Smooth muscle cell (in vitro differentiated cells): ENCODE measurements at regions not wholly inside any gene's neighbourhood (a gene's known extent, or its start where the extent isn't known, plus 50 kb on each side); places are given as distances from the start of the nearest gene placed in this dataset.

Source experiments
- DNase-seq: peaks from one replicate; lab custom pipeline; 2025; ENCODE audit not compliant: unreplicated experiment; lab: John Stamatoyannopoulos, UW
- H2AFZ ChIP-seq: fragments of 200-600 bp; sonication (generic); 2 replicates; pipeline ENCODE4 v1.6.0; 2016; ENCODE audit warnings: antibody characterized with exemption, low read depth, mild to moderate bottlenecking
- H3F3A ChIP-seq: fragments of 200-600 bp; sonication (generic); 2 replicates; pipeline ENCODE4 v1.6.0; 2017; ENCODE audit warnings: antibody characterized with exemption, low read depth
- H3K27ac ChIP-seq: fragments of 200-600 bp; sonication (generic); 2 replicates; pipeline ENCODE4 v1.5.1; 2016; ENCODE audit warnings: low read depth, mild to moderate bottlenecking
- H3K27me3 ChIP-seq: fragments of 200-600 bp; sonication (generic); 2 replicates; pipeline ENCODE4 v1.6.1; 2016; ENCODE audit warnings: low read depth, mild to moderate bottlenecking
- H3K36me3 ChIP-seq: fragments of 200-600 bp; sonication (generic); 2 replicates; pipeline ENCODE4 v1.5.1; 2016; ENCODE audit warnings: low read depth
- H3K4me1 ChIP-seq: fragments of 200-600 bp; sonication (generic); 2 replicates; pipeline ENCODE4 v1.5.1; 2016; ENCODE audit warnings: low read depth
- H3K4me2 ChIP-seq: fragments of 200-600 bp; sonication (generic); 2 replicates; pipeline ENCODE4 v1.6.0; 2016; ENCODE audit warnings: mild to moderate bottlenecking
- H3K4me3 ChIP-seq: fragments of 200-600 bp; sonication (generic); 2 replicates; pipeline ENCODE4 v1.5.1; 2016; ENCODE audit warnings: mild to moderate bottlenecking
- H3K79me2 ChIP-seq: fragments of 200-600 bp; sonication (generic); 2 replicates; pipeline ENCODE4 v1.6.0; 2016; ENCODE audit warnings: low read depth, mild to moderate bottlenecking
- H3K9ac ChIP-seq: fragments of 200-600 bp; sonication (generic); 2 replicates; pipeline ENCODE4 v1.6.0; 2016; ENCODE audit warnings: low read depth
- H3K9me3 ChIP-seq: fragments of 200-600 bp; sonication (generic); replicated peaks from 2 replicates; pipeline ENCODE4 v1.5.1; 2016; ENCODE audit warnings: low read depth
- H4K20me1 ChIP-seq: fragments of 200-600 bp; sonication (generic); 2 replicates; pipeline ENCODE4 v1.6.0; 2016; ENCODE audit warnings: low read depth
- WGBS: methylation state at CpG from one replicate; pipeline ENCODE4 v1.1.7; 2016; ENCODE audit warnings: low lambda C conversion rate; 5-methylcytosine and 5-hydroxymethylcytosine counted together
- TF ChIP-seq, protein P1 (sequence below): fragments of 200-600 bp; sonication (generic); IDR thresholded peaks from 2 replicates; pipeline ENCODE4 v1.5.1; 2017; ENCODE audit warnings: borderline replicate concordance, mild to moderate bottlenecking, antibody characterized with exemption; ENCODE audit not compliant: insufficient read depth, poor library complexity, severe bottlenecking

DNA sequence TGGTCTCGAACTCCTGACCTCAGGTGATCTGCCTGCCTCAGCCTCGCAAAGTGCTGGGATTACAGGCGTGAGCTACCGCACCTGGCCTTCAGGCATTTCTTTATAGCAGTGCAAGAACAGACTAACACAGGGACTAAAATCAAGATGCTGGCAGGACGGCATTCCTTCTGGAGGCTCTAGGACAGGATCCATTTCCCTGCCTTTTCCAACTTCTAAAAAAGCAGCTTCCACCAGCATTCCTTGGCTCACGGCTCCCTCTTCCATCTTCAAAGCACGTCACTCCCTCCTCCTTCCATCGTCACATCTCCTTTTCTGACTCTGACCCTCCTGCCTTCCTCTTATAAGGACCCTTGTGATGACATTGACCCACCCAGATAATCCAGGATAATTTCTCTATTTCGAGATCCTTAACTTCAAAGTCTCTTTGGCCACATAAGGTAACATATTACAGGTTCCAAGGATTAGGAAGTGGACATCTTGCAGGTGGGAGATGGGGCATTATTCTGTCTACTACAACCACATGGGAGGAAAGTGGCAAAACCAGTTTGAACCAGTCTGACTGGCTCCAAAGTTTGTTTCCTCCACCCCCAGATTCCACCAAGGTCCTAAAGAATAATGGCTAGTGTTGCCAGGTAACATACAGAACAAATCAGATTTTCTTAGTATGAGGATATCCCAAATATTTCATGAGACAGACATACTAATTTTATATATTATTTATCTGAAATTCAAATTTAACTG is 172.5 kb downstream of the MN1 start:
- peaks cover 8% of the 10 kb centered on the region for H3K4me1 ChIP-seq
- H3K9me3 ChIP-seq: no peaks in the 10 kb centered on the region
- H3K27ac ChIP-seq: no peak overlapping the region
- WGBS: 73% methylated on average over 9 of the region's 9 CpGs
- no peak for DNase-seq
- no peaks in the 10 kb centered on the region for H4K20me1 ChIP-seq
- no peaks in the 10 kb centered on the region for H3F3A ChIP-seq
- H3K79me2 ChIP-seq: no peaks in the 10 kb centered on the region
- H2AFZ ChIP-seq: no peak overlapping the region
- TF ChIP-seq, protein P1, sequence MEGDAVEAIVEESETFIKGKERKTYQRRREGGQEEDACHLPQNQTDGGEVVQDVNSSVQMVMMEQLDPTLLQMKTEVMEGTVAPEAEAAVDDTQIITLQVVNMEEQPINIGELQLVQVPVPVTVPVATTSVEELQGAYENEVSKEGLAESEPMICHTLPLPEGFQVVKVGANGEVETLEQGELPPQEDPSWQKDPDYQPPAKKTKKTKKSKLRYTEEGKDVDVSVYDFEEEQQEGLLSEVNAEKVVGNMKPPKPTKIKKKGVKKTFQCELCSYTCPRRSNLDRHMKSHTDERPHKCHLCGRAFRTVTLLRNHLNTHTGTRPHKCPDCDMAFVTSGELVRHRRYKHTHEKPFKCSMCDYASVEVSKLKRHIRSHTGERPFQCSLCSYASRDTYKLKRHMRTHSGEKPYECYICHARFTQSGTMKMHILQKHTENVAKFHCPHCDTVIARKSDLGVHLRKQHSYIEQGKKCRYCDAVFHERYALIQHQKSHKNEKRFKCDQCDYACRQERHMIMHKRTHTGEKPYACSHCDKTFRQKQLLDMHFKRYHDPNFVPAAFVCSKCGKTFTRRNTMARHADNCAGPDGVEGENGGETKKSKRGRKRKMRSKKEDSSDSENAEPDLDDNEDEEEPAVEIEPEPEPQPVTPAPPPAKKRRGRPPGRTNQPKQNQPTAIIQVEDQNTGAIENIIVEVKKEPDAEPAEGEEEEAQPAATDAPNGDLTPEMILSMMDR: no peak
- no peak overlapping the region for H3K9ac ChIP-seq
- H3K4me3 ChIP-seq: no peak overlapping the region
- no peaks in the 10 kb centered on the region for H3K36me3 ChIP-seq
- H3K4me2 ChIP-seq: no peak overlapping the region
- no peaks in the 10 kb centered on the region for H3K27me3 ChIP-seq

DNA sequence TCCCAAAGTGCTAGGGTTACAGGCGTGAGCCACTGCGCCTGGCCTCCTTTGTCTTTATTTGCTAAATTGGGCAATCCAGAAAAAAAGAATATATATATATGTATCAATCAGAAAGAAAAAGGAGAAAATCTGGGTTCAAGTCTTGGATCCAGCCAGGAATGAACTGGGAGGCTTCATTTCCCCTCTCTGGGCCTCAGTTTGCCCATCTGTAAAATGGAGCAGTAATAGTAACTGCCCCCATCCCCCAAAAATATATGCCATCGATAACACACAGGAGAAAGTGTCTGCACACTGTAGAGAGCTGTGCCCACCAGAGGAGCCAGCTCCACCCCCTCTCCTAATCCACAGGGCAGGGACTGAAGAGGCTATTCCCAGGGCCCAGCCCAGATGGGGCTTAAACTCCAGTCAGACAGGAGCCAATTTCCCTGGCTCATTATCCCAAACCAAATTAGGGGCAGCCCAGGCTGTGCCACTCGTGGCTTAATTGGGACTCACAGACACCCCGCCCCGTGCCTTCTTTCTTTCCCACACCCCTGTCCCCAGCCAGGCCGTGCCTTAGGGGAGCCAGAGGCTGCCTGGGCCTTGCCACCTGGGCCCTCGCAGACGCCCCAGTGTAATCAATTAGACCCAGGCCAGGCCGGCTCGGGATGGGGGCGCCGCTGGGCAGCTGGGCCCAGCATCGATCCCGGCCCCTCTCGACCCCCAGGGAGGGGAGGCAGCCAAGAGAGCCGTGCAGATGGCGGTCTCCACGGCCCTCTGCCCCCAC is 171.5 kb downstream of the MN1 start:
- H3K36me3 ChIP-seq: no peaks in the 10 kb centered on the region
- no peak for DNase-seq
- 74% methylated on average over 19 of the region's 19 CpGs for WGBS

DNA sequence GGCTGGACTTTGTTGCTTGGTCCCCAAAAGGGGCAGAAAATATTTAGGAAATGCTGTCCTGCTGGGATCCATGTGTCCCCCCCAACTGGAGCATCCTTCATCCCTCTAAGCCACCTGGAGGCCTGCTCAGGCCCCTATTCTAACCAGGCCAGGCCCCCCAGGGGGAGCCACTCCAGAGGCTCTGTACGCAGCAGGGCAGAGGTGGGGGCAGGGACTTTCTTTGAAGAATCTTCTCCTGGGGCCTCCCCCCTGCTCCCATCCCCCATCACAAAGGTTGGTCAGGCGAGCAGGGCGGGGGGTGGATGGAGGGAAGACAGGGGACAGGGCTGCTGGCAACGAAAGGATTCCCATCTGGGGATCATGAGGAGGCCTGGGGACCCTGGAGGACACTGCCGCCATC is 170.8 kb downstream of the MN1 start:
- no peaks in the 10 kb centered on the region for H4K20me1 ChIP-seq
- H2AFZ ChIP-seq: no peak overlapping the region
- peaks cover 4% of the 10 kb centered on the region for H3K27me3 ChIP-seq
- no peak overlapping the region for H3K27ac ChIP-seq
- H3K79me2 ChIP-seq: no peaks in the 10 kb centered on the region
- no peaks in the 10 kb centered on the region for H3K36me3 ChIP-seq
- DNase-seq: no peak
- no peaks in the 10 kb centered on the region for H3F3A ChIP-seq
- H3K9me3 ChIP-seq: no peaks in the 10 kb centered on the region
- 56% methylated on average over 5 of the region's 5 CpGs for WGBS
- TF ChIP-seq, protein P1: no peak
- H3K4me2 ChIP-seq: no peak overlapping the region
- no peak overlapping the region for H3K9ac ChIP-seq
- no peak overlapping the region for H3K4me3 ChIP-seq
- peaks cover 8% of the 10 kb centered on the region for H3K4me1 ChIP-seq

More for the DNA sequence above, 171.5 kb downstream of the MN1 start:
- Histone ChIP-seq H2AFZ (no peak overlapping the region), H3K9ac (no peak overlapping the region), H3K27me3 (no peaks in the 10 kb centered on the region), H3K79me2 (no peaks in the 10 kb centered on the region), H3K4me2 (no peak overlapping the region), H3K27ac (no peak overlapping the region), H3K9me3 (no peaks in the 10 kb centered on the region), H4K20me1 (no peaks in the 10 kb centered on the region), H3F3A (no peaks in the 10 kb centered on the region), H3K4me3 (no peak overlapping the region), H3K4me1 (peaks cover 8% of the 10 kb centered on the region)
- TF ChIP-seq, protein P1: no peak
